ENCODE measurements at regions not wholly inside any gene's neighbourhood (a gene's known extent, or its start where the extent isn't known, plus 50 kb on each side); places are given as distances from the start of the nearest gene placed in this dataset.

DNA sequence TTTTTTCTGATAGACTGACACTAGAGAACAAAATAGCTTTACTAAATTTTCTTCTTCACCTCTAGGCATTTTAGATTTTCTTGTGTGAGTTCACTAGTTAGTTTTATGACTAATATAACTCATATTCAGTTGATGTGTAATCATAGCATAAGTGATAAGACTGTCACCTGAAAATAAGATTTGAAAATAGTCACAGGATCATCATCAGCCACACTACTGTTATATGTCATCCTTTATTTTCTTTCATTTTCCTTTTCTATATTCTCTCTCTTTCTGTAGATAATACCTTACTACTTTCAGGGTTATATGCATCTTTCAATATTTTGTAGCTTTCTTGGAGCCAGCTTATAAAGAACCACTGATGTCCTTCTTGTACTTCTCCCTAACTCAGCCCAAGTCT is 292.6 kb downstream of the TDRD3 start:
- DNase-seq (ENCODE audit: extremely low spot score), result no peak
- CTCF ChIA-PET, result no interaction called here
- no peak for TF ChIP-seq BHLHE40 (IDR thresholded peaks at IDR 0.05; ENCODE audit: borderline replicate concordance)
- no peak for TF ChIP-seq ARNT (IDR thresholded peaks at IDR 0.05)
- no peak for TF ChIP-seq LEF1 (IDR thresholded peaks at IDR 0.05; ENCODE audit: borderline replicate concordance)
- TF ChIP-seq ELF4 (IDR thresholded peaks at IDR 0.05), result no peak
- TF ChIP-seq CTBP1 (IDR thresholded peaks at IDR 0.05; ENCODE audit: borderline replicate concordance), result no peak
- TF ChIP-seq FOXM1 (IDR thresholded peaks at IDR 0.05; ENCODE audit: borderline replicate concordance), result no peak
- no peak for TF ChIP-seq NFRKB (IDR thresholded peaks at IDR 0.05)
- TF ChIP-seq SUZ12 (IDR thresholded peaks at IDR 0.05), result no peak
- no peak for TF ChIP-seq HDGF (IDR thresholded peaks at IDR 0.05; ENCODE audit: borderline replicate concordance)
- no peak for TF ChIP-seq ZNF384 (IDR thresholded peaks at IDR 0.05)
- no peak for TF ChIP-seq SP1 (IDR thresholded peaks at IDR 0.05)
- TF ChIP-seq TARDBP (IDR thresholded peaks at IDR 0.05), result no peak
- TF ChIP-seq L3MBTL2 (conservative IDR thresholded peaks at IDR 0.05), result no peak
- TF ChIP-seq FOXA1 (IDR thresholded peaks at IDR 0.05), result no peak
- TF ChIP-seq PKNOX1 (IDR thresholded peaks at IDR 0.05), result no peak
- POLR2A ChIA-PET, result no interaction called here

- ChIA-PET CTCF (no interaction called here), POLR2A (no interaction called here)
- DNase-seq (ENCODE audit: extremely low spot score), result no peak
- no peak for TF ChIP-seq BHLHE40 (IDR thresholded peaks at IDR 0.05; ENCODE audit: borderline replicate concordance)
- TF ChIP-seq TARDBP (IDR thresholded peaks at IDR 0.05), result no peak
- TF ChIP-seq ARNT (IDR thresholded peaks at IDR 0.05), result no peak
- TF ChIP-seq HDGF (IDR thresholded peaks at IDR 0.05; ENCODE audit: borderline replicate concordance), result no peak
- TF ChIP-seq L3MBTL2 (conservative IDR thresholded peaks at IDR 0.05), result no peak
- TF ChIP-seq FOXA1 (IDR thresholded peaks at IDR 0.05), result no peak
- TF ChIP-seq PKNOX1 (IDR thresholded peaks at IDR 0.05), result no peak
- TF ChIP-seq FOXM1 (IDR thresholded peaks at IDR 0.05; ENCODE audit: borderline replicate concordance), result no peak
- no peak for TF ChIP-seq ZNF384 (IDR thresholded peaks at IDR 0.05)
Measured at GRCh38 chr13:60689076-60689475, 292.1 kb downstream of the TDRD3 start.

- POLR2A ChIA-PET, result no interaction called here
- TF ChIP-seq TARDBP (IDR thresholded peaks at IDR 0.05) (no peak), NFRKB (IDR thresholded peaks at IDR 0.05) (no peak), BHLHE40 (IDR thresholded peaks at IDR 0.05; ENCODE audit: borderline replicate concordance) (no peak), SP1 (IDR thresholded peaks at IDR 0.05) (no peak), L3MBTL2 (conservative IDR thresholded peaks at IDR 0.05) (no peak), CTBP1 (IDR thresholded peaks at IDR 0.05; ENCODE audit: borderline replicate concordance) (no peak), LEF1 (IDR thresholded peaks at IDR 0.05; ENCODE audit: borderline replicate concordance) (no peak), FOXA1 (IDR thresholded peaks at IDR 0.05) (no peak), ZNF384 (IDR thresholded peaks at IDR 0.05) (no peak), SUZ12 (IDR thresholded peaks at IDR 0.05) (no peak), ARNT (IDR thresholded peaks at IDR 0.05) (no peak), FOXM1 (IDR thresholded peaks at IDR 0.05; ENCODE audit: borderline replicate concordance) (no peak), HDGF (IDR thresholded peaks at IDR 0.05; ENCODE audit: borderline replicate concordance) (no peak), FOXK2 (IDR thresholded peaks at IDR 0.05) (no peak), ELF4 (IDR thresholded peaks at IDR 0.05) (no peak)
- no peak for DNase-seq (ENCODE audit: extremely low spot score)
- CTCF ChIA-PET, result no interaction called here
Measured at GRCh38 chr13:60679928-60680694, 283.1 kb downstream of the TDRD3 start.

DNA sequence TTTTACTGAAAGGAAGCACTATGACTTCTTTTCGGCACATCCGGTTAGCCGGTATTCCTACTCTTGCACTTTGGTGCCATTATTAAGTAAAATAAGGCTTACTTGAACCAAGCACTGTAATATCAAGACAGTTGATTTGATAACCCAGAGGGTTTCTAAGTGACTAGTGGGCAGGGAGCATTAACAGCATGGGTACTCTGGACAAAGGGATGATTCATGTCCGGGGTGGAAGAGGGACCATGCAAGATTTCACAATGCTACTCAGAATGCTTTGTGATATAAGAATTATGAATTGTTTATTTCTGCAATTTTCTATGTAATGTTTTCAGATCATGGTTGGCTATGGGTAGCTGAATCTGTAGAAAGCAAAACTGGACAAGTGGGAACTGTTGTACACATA is 282.1 kb downstream of the TDRD3 start:
- no peak for DNase-seq (ENCODE audit: extremely low spot score)

DNA sequence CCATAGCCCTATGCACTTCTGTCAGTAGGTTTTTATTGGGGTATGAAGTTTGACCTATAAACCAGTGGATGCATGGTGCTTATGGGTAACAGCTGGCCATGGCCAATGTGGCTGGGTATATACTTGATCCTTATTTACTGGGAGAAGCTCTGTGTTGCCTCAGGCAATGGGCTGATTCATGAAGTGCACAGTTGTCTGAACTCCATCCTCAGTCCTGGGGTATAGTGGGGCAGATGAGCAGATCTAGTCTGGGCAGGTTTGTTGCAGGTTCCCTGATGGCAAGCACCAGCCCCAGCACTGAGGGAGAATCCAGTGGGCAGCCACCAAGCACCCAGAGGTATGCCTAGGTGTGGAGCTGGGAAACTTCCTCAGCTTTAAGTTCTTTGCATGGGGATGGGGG is 274.4 kb downstream of the TDRD3 start:
- DNase-seq (ENCODE audit: extremely low spot score), result no peak
- ChIA-PET CTCF (interaction anchor here (0.6 kb wide), 1 partner anchor 55 kb away, joined by 3 read pairs; no protein-coding TSS in a partner anchor), POLR2A (no interaction called here)
- TF ChIP-seq TARDBP (IDR thresholded peaks at IDR 0.05) (no peak), ELF4 (IDR thresholded peaks at IDR 0.05) (no peak), FOXK2 (IDR thresholded peaks at IDR 0.05) (no peak), FOXA1 (IDR thresholded peaks at IDR 0.05) (no peak), SP1 (IDR thresholded peaks at IDR 0.05) (no peak), L3MBTL2 (conservative IDR thresholded peaks at IDR 0.05) (no peak), BHLHE40 (IDR thresholded peaks at IDR 0.05; ENCODE audit: borderline replicate concordance) (no peak), PKNOX1 (IDR thresholded peaks at IDR 0.05) (no peak), HDGF (IDR thresholded peaks at IDR 0.05; ENCODE audit: borderline replicate concordance) (no peak), ARNT (IDR thresholded peaks at IDR 0.05) (no peak), LEF1 (IDR thresholded peaks at IDR 0.05; ENCODE audit: borderline replicate concordance) (no peak), ZNF384 (IDR thresholded peaks at IDR 0.05) (no peak), NFRKB (IDR thresholded peaks at IDR 0.05) (no peak), CTBP1 (IDR thresholded peaks at IDR 0.05; ENCODE audit: borderline replicate concordance) (no peak), SUZ12 (IDR thresholded peaks at IDR 0.05) (no peak), FOXM1 (IDR thresholded peaks at IDR 0.05; ENCODE audit: borderline replicate concordance) (no peak)

More for the DNA sequence above, 282.1 kb downstream of the TDRD3 start:
- CTCF ChIA-PET, result no interaction called here
- TF ChIP-seq SUZ12 (IDR thresholded peaks at IDR 0.05) (no peak), L3MBTL2 (conservative IDR thresholded peaks at IDR 0.05) (no peak), TARDBP (IDR thresholded peaks at IDR 0.05) (no peak), BHLHE40 (IDR thresholded peaks at IDR 0.05; ENCODE audit: borderline replicate concordance) (no peak), FOXK2 (IDR thresholded peaks at IDR 0.05) (no peak), FOXM1 (IDR thresholded peaks at IDR 0.05; ENCODE audit: borderline replicate concordance) (no peak), PKNOX1 (IDR thresholded peaks at IDR 0.05) (no peak), SP1 (IDR thresholded peaks at IDR 0.05) (no peak)
- POLR2A ChIA-PET, result no interaction called here
